Inflammatory macrophage (primary cell): ENCODE measurements at regions not wholly inside any gene's neighbourhood (a gene's known extent, or its start where the extent isn't known, plus 50 kb on each side); places are given as distances from the start of the nearest gene placed in this dataset.

Experiments
- DNase-seq, 2 donors: peaks; one replicate each; pipeline ENCODE4 v3.0.0-alpha.2; 2020 to 2022

- DNase-seq, result peak in 1 of 2 donors; percentile 37
Observed at GRCh38 chr12:127680516-127680915, 586.5 kb upstream of the TMEM132C start.

- DNase-seq, result no peak
Observed at GRCh38 chr12:127681151-127681754, 585.7 kb upstream of the TMEM132C start.

GRCh38 chr12:127685491-127685890 lies 581.5 kb upstream of the TMEM132C start:
- no peak for DNase-seq

GRCh38 chr12:127685931-127686330 lies 581.0 kb upstream of the TMEM132C start:
- DNase-seq, result no peak

- no peak for DNase-seq
Observed at GRCh38 chr12:127687181-127687580, 579.8 kb upstream of the TMEM132C start.

- DNase-seq, result no peak
Observed at GRCh38 chr12:127688906-127689428, 578.0 kb upstream of the TMEM132C start.

- DNase-seq, result no peak
Observed at GRCh38 chr12:127690161-127690560, 576.8 kb upstream of the TMEM132C start.

- DNase-seq, result no peak
Observed at GRCh38 chr12:127696963-127697362, 570.0 kb upstream of the TMEM132C start.

- DNase-seq, result no peak
Observed at GRCh38 chr12:127703026-127703425, 563.9 kb upstream of the TMEM132C start.

GRCh38 chr12:127711108-127711507 lies 555.9 kb upstream of the TMEM132C start:
- no peak for DNase-seq

- no peak for DNase-seq
Observed at GRCh38 chr12:127712561-127712960, 554.4 kb upstream of the TMEM132C start.

- no peak for DNase-seq
Observed at GRCh38 chr12:127716166-127716565, 550.8 kb upstream of the TMEM132C start.

- no peak for DNase-seq
Observed at GRCh38 chr12:127717278-127717677, 549.7 kb upstream of the TMEM132C start.

GRCh38 chr12:127720334-127720733 lies 546.6 kb upstream of the TMEM132C start:
- no peak for DNase-seq

GRCh38 chr12:127722611-127723010 lies 544.4 kb upstream of the TMEM132C start:
- DNase-seq, result no peak

GRCh38 chr12:127723251-127723650 lies 543.7 kb upstream of the TMEM132C start:
- DNase-seq, result no peak

- no peak for DNase-seq
Observed at GRCh38 chr12:127726671-127727315, 540.2 kb upstream of the TMEM132C start.

GRCh38 chr12:127728285-127728684 lies 538.7 kb upstream of the TMEM132C start:
- no peak for DNase-seq

- DNase-seq, result no peak
Observed at GRCh38 chr12:127728729-127729128, 538.2 kb upstream of the TMEM132C start.

GRCh38 chr12:127729381-127729780 lies 537.6 kb upstream of the TMEM132C start:
- no peak for DNase-seq

GRCh38 chr12:127731657-127732056 lies 535.3 kb upstream of the TMEM132C start:
- DNase-seq, result no peak

GRCh38 chr12:127742231-127742630 lies 524.7 kb upstream of the TMEM132C start:
- DNase-seq, result no peak

GRCh38 chr12:127745469-127746212 lies 521.3 kb upstream of the TMEM132C start:
- no peak for DNase-seq

- DNase-seq, result no peak
Observed at GRCh38 chr12:127749416-127749815, 517.6 kb upstream of the TMEM132C start.
